ENCODE measurements at regions not wholly inside any gene's neighbourhood (a gene's known extent, or its start where the extent isn't known, plus 50 kb on each side); places are given as distances from the start of the nearest gene placed in this dataset.
"Not testable (repeated sequence)": the region's sequence is repeated elsewhere in the genome, so short reads cannot be mapped to it uniquely, and the experiment has no call there.

DNA sequence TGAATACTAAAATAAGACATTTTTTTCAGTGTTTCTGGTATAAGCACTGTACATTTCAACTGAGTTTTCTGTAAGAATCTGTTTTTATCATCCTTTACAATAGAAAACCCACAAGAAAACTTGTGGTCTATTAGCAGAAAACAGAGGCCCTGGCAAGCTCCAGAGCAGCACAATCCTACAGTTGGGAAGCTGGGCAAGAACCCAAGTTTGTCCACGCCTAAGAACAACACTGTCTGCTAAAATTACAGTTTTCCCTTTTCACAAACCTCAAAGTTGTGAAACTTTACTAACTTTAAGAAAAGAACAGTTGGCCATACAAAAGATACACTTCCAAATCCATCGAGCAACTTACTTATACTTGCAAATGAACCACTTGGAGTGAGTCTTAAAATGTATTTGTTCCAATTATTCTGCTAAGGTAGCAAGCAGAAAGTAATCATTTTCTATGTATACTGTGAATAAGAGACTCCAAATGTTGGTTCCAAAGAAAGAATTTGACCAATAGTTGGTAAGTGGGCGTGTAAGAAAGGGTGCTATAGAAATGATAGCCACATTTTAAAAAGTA, 982.0 kb upstream of the ARRDC3 start:
- TF ChIP-seq GATA1 (IDR thresholded peaks at IDR 0.05; ENCODE audit: low read depth, low read length) (no peak), POLR2A (IDR thresholded peaks at IDR 0.05; ENCODE audit: low read length) (no peak)
- no peak for DNase-seq

DNA sequence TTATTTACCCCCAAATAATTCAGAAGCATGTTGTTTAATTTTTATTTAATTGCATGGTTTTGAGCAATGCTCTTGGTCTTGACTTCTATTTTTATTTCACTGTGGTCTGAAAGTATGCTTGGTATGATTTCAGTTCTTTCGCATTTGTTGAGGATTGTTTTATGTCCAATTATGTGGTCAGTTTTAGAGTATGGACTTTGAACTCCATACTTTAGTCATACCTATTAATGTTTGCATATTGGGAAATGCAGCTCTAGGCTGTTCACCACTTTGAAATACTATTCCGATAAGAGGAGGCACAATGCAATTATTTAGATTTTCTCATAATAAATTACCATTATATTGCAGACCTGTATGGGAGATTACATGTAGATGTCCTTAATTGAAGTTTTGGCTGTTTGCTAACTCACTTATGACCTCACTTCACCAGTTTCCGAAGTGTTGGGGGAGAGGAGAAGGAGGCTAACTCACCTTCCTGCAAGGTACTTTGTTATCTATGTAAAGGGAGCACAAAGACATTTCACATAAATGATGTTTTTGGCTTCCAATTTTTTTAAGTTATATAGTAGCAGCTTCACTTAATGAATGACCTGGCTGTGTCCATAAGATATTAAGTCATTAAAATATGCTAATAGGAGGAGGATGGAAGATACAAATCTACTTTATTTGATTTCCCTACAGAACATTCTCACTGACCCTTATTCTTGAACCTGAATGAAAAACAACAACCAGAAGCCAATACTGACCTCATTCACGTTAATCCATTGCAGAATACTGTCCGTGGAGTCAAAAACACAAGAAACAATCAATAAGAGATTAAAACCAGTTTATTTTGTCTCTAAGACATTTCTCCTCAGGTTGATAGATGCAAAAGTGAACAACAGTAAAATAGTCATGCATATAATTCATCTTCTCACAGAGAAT, 970.3 kb upstream of the ARRDC3 start:
- TF ChIP-seq POLR2A (IDR thresholded peaks at IDR 0.05; ENCODE audit: low read length), result no peak
- no peak for TF ChIP-seq GATA1 (IDR thresholded peaks at IDR 0.05; ENCODE audit: low read depth, low read length)

DNA sequence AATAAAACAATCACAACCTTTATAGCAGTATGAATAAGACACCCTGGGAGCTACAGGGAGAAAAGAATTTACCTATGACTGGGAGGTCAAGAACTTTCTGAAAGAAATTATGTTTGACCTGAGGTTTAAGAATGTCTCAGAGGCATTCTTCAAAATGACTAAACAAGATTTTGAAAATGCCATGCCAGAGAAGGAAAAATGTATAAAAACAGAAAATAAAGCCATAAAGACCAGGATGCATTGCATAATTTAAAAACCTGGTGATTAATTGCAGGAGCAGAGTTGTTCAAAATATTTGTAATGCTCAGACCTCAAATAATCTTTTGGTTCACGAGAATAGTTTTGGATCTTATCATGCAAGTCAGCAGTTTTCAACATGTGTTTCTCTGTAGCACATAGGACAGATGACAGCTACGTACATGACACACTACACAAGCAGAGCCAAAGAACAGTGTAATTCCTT, 954.7 kb upstream of the ARRDC3 start:
- DNase-seq, result no peak
- no peak for TF ChIP-seq GATA1 (IDR thresholded peaks at IDR 0.05; ENCODE audit: low read depth, low read length)
- no peak for TF ChIP-seq POLR2A (IDR thresholded peaks at IDR 0.05; ENCODE audit: low read length)

More for the DNA sequence above, 970.3 kb upstream of the ARRDC3 start:
- DNase-seq, result no peak

DNA sequence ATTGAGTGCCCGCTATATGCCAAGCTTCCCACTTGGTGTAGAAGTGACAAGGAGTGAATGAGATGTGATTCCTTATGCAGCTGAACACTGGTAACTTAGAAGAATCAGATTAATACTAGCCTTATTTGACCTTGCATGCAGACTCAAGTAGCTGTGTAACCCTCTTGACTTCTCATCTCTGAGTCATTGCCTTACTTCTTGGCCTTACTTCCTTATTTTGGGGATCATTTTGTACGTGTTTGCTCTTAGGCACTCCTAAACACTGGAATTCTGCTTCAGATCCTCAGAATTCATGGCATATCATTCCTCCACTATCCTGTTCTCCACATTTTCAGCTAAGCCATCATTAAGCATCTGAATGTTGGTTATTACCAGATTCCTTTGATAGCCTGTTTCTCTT, 948.9 kb upstream of the ARRDC3 start:
- DNase-seq, result no peak
- TF ChIP-seq POLR2A (IDR thresholded peaks at IDR 0.05; ENCODE audit: low read length) (no peak), GATA1 (IDR thresholded peaks at IDR 0.05; ENCODE audit: low read depth, low read length) (no peak)

DNA sequence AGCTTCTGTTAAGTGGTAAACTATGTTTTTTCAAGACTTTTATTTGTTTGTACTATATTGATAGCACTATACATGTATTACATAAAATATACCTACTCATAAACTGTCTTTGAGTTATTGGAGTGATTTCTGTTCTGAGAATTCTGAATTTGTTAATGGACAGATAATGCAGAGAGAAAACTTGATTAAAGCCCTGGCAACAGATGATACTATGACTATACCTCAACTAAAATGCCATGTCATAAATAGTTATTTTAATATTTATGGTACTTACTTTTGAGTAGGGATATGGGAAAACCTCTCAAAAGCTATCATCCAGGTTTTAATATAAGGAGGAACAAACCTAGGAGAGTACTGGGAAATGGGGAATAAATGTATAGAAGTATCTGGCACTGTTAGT, 947.2 kb upstream of the ARRDC3 start:
- no peak for TF ChIP-seq POLR2A (IDR thresholded peaks at IDR 0.05; ENCODE audit: low read length)
- no peak for TF ChIP-seq GATA1 (IDR thresholded peaks at IDR 0.05; ENCODE audit: low read depth, low read length)

DNA sequence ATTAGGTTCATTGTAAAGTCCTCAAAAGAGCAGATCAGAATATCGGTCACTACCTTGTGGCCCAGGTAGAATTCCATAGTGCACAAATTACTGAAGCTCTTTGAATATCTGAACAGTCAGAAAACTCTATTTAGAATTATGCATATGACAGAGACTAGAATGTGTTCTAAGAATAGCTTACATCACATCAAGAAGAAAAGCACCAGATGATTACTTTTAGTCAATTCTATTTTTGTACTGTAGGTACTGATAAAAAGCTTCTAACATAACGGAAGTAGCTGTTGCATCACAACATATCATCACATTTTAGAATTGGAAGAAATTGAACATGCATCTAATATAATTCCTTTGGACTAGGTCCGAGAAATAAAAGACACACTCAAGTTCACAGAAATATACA, 946.6 kb upstream of the ARRDC3 start:
- TF ChIP-seq POLR2A (IDR thresholded peaks at IDR 0.05; ENCODE audit: low read length), result no peak
- TF ChIP-seq GATA1 (IDR thresholded peaks at IDR 0.05; ENCODE audit: low read depth, low read length), result no peak
- no peak for DNase-seq

More for the DNA sequence above, 947.2 kb upstream of the ARRDC3 start:
- DNase-seq, result no peak

DNA sequence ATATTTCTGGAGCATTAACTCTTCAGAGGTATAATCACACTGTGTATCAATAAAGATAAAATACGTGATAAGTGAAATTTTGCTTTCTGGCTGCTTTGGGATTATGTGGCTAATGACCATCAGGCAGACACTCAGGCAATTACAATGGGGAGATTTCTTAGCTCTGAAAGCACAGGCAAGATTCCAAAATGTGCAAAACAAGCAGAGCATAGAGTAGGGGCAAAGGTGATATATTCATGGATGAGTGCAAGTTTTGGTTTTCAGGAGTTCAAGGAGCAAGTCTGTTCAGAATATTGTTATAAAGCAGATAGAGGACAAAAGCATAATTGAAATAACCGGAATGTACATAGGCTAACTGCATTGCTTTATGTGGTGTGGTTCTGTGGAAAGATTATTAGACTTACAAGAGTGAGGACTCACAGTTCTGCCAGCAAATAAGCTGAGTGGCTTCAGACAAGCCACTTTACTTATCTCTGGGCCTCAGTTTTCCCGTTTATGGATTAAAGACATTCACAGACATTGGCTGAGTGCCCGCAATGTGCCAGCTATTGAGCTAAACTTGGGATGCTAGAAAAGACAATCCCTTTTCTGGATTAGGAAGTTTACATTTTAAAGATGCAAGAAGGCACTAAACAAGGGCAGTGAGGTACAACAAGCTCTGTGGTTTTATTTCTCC, 945.6 kb upstream of the ARRDC3 start:
- TF ChIP-seq POLR2A (IDR thresholded peaks at IDR 0.05; ENCODE audit: low read length) (no peak), GATA1 (IDR thresholded peaks at IDR 0.05; ENCODE audit: low read depth, low read length) (no peak)
- DNase-seq, result no peak

DNA sequence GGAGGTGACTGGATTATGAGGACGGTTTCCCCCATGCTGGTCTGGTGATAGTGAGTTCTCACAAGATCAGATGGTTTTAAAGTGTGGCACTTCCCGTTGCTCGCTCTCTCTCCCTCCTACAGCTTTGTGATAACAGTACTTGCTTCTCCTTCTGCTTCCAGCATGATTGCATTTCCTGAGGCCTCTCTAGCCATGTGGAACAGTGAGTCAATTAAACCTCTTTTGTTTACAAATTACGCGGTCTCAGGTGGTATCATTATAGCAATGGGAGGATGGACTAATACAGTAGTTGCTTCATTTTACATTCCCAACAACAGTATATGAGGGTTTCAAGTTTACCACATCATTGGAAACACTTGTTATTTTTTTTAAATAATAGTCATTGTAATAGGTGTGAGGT, 937.3 kb upstream of the ARRDC3 start:
- DNase-seq, result no peak
- no peak for TF ChIP-seq POLR2A (IDR thresholded peaks at IDR 0.05; ENCODE audit: low read length)
- TF ChIP-seq GATA1 (IDR thresholded peaks at IDR 0.05; ENCODE audit: low read depth, low read length), result no peak

DNA sequence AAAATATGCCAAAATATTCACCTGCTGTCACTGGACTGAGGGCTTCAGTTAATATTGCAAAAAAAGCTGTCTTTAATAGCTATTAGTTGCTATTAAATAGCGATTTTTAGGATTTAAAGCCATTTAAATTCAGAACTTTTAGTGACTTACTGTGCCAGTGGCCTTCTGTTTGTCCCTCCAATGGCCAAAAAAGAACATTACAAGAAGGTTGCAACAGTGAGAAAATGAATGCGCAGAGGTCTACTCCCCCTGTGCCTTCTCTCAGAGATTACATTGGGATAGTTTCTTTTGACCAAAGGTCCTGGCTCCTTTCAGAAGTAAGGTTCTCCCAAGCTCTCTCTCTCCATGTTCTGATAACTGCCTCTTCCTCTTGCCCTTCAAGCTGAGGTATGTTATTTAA, 930.3 kb upstream of the ARRDC3 start:
- TF ChIP-seq POLR2A (IDR thresholded peaks at IDR 0.05; ENCODE audit: low read length), result no peak
- no peak for TF ChIP-seq GATA1 (IDR thresholded peaks at IDR 0.05; ENCODE audit: low read depth, low read length)
- no peak for DNase-seq

DNA sequence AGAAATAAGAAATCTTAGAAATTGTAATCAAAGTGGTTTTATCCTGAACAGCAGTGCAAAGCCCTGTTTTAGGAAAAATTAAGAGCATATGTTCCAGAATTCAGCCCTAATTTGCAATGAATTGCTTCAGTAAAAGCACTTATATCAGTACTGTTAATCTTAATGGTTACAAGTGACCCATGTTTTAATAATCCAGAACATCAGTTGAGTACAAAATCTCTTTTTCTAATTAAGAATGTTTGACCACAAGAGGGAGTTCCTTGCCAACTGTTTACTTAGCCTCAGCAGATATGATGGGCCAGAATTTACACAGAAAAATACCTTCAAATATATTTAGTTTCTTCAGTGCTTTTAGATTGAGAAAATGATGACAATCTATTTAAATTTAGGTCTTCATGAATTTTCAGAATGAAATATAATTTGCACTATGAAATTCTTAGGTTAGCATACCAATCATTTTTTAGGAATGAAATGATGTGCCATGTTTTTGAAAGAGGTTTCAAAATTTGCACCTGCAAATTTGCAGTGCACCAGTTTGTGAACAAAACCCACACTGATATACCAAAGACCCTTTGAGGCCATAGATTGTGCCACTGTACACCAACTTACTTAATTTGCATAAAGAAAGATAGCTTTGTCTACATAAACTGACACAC, 926.3 kb upstream of the ARRDC3 start:
- DNase-seq, result peak in 1 of 2 experiments; percentile 4
- TF ChIP-seq GATA1 (IDR thresholded peaks at IDR 0.05; ENCODE audit: low read depth, low read length), result no peak
- no peak for TF ChIP-seq POLR2A (IDR thresholded peaks at IDR 0.05; ENCODE audit: low read length)

DNA sequence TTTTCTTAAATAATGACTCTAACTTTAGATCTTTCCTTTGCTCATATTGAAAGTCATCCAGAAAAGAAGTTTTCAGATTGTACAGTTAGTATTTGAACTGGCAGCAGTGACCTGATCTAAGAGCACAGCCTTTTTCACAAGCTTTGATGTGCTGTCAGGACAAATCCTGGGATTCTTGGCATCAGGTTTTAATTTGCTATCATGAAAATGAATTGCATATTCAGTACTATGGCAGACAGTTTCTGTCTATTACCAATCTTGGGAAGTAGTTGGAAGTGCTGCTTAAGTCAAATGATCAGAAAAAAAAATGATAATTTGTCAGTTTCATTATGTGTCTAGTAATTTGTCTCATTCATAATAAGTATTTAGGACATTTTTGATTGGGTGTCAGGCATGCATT, 925.6 kb upstream of the ARRDC3 start:
- TF ChIP-seq GATA1 (IDR thresholded peaks at IDR 0.05; ENCODE audit: low read depth, low read length) (no peak), POLR2A (IDR thresholded peaks at IDR 0.05; ENCODE audit: low read length) (no peak)
- no peak for DNase-seq

DNA sequence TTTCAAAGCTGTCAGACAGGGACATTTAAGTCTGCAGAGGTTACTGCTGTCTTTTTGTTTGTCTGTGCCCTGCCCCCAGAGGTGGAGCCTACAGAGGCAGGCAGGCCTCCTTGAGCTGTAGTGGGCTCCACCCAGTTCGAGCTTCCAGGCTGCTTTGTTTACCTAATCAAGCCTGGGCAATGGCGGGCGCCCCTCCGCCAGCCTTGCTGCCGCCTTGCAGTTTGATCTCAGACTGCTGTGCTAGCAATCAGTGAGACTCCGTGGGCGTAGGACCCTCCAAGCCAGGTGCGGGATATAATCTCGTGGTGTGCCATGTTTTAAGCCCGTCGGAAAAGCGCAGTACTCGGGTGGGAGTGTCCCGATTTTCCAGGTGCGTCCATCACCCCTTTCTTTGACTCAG, 919.2 kb upstream of the ARRDC3 start:
- DNase-seq, result not testable (repeated sequence)

DNA sequence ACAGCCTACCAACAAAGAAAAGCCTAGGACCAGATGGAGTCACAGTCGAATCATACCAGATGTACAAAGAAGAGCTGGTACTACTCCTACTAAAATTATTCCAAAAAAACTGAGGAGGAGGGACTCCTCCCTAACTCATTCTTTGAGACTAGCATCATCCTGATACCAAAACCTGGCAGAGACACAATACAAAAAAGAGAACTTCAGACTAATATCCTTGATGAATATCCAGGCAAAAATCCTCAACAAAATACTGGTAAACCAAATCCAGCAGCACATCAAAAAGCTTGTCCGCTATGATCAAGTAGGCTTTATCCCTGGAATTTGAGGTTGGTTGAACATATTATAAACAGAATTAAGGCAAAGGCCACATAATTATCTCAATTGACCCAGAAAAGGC, 900.4 kb upstream of the ARRDC3 start:
- no peak for TF ChIP-seq POLR2A (IDR thresholded peaks at IDR 0.05; ENCODE audit: low read length)
- TF ChIP-seq GATA1 (IDR thresholded peaks at IDR 0.05; ENCODE audit: low read depth, low read length), result no peak
- DNase-seq, result no peak

DNA sequence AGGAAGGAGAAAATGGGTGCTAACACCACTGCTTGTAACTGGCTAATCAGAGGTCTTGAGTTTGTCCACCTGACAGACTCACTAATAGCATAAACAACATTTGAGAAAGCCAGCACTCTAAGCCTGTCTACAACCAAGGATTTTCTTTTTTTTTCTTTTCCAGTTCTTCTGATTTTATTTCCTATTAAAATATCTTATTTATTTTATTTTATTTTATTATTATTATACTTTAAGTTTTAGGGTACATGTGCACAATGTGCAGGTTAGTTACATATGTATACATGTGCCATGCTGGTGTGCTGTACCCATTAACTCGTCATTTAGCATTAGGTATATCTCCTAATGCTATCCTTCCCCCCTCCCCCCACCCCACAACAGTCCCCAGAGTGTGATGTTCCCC, 888.6 kb upstream of the ARRDC3 start:
- not testable (repeated sequence) for DNase-seq
